K562 (cell line): ENCODE measurements at regions not wholly inside any gene's neighbourhood (a gene's known extent, or its start where the extent isn't known, plus 50 kb on each side); places are given as distances from the start of the nearest gene placed in this dataset.

ENCODE experiments used
- ADNP ChIP-seq: fragments of 200-800 bp; sonication (Bioruptor generic); IDR thresholded peaks from 2 replicates; pipeline ENCODE4 v1.6.1; 2016; ENCODE audit warnings: missing genetic modification characterization, missing compliant biosample characterization
- ARID1B ChIP-seq: fragments of 450-650 bp; IDR thresholded peaks from 2 replicates; pipeline ENCODE4 v1.6.1; 2016; ENCODE audit warnings: antibody characterized with exemption, mild to moderate bottlenecking, inconsistent platforms
- EP400 ChIP-seq: fragments of 450-650 bp; IDR thresholded peaks from 2 replicates; pipeline ENCODE4 v1.6.1; 2017; ENCODE audit warnings: antibody characterized with exemption, mild to moderate bottlenecking, moderate library complexity
- FOXK2 ChIP-seq, 2 experiments: fragments of 450-650 bp; IDR thresholded peaks in 1 of 2; conservative IDR thresholded peaks in 1 of 2; 2 replicates each; pipeline ENCODE4 v1.6.1; 2016; ENCODE audit warnings: low read depth in 2 of 2, mild to moderate bottlenecking in 1 of 2
- GATAD2A ChIP-seq: fragments of 450-650 bp; IDR thresholded peaks from 2 replicates; pipeline ENCODE4 v1.6.1; 2017
- HDAC1 ChIP-seq, 2 experiments: fragments of 450-650 bp; IDR thresholded peaks; 2 replicates each; pipeline ENCODE4 v1.6.1; 2016 to 2017; ENCODE audit warnings: inconsistent platforms in 1 of 2, mild to moderate bottlenecking in 1 of 2, moderate library complexity in 1 of 2
- HSF4 ChIP-seq: fragments of 250-450 bp; sonication (Bioruptor Pico); IDR thresholded peaks from 2 replicates; pipeline ENCODE4 v2.1.2; 2022; ENCODE audit warnings: mild to moderate bottlenecking, moderate library complexity, borderline replicate concordance
- KAT2B ChIP-seq: IDR thresholded peaks from one replicate; pipeline ENCODE4 v1.6.1; 2012; ENCODE audit warnings: low read depth, mild to moderate bottlenecking, control low read depth, inconsistent platforms, low read length, moderate library complexity
- MYBL2 ChIP-seq, 2 experiments: fragments of 450-650 bp in 1 of 2; sonication (generic) in 1 of 2; formaldehyde crosslinking in 1 of 2; IDR thresholded peaks; 2 replicates each; pipeline versions ENCODE4 v1.6.1 to v1.8.1; 2017 to 2022; ENCODE audit warnings: borderline replicate concordance in 1 of 2, inconsistent platforms in 1 of 2, low read depth in 1 of 2, mild to moderate bottlenecking in 1 of 2, missing genetic modification reagents in 1 of 2, moderate library complexity in 1 of 2
- NBN ChIP-seq: fragments of 450-650 bp; IDR thresholded peaks from 2 replicates; pipeline ENCODE4 v1.6.1; 2016; ENCODE audit warnings: low read depth, mild to moderate bottlenecking
- NFRKB ChIP-seq: fragments of 450-650 bp; IDR thresholded peaks from 2 replicates; pipeline ENCODE4 v1.6.1; 2016; ENCODE audit warnings: low read depth
- NR4A1 ChIP-seq, 2 experiments: fragments of 250-450 bp in 1 of 2; fragments of 450-650 bp in 1 of 2; sonication (Bioruptor Pico) in 1 of 2; IDR thresholded peaks; 2 replicates each; pipeline versions ENCODE4 v1.4.0 to v1.6.1; 2016 to 2020; ENCODE audit warnings: mild to moderate bottlenecking in 2 of 2, missing compliant biosample characterization in 1 of 2, missing genetic modification characterization in 1 of 2, moderate library complexity in 1 of 2
- SMARCA4 ChIP-seq: fragments of 450-650 bp; IDR thresholded peaks from 2 replicates; pipeline ENCODE4 v1.6.1; 2016
- SMARCC2 ChIP-seq: fragments of 450-650 bp; IDR thresholded peaks from 2 replicates; pipeline ENCODE4 v1.6.1; 2017; ENCODE audit warnings: antibody characterized with exemption, moderate library complexity, mild to moderate bottlenecking, low read depth
- SOX6 ChIP-seq: fragments of 450-650 bp; IDR thresholded peaks from 2 replicates; pipeline ENCODE4 v1.6.1; 2014; ENCODE audit warnings: mild to moderate bottlenecking
- TAF1 ChIP-seq: IDR thresholded peaks from 2 replicates; pipeline ENCODE4 v1.6.1; 2011; ENCODE audit warnings: mild to moderate bottlenecking, low read length, moderate library complexity; ENCODE audit not compliant: insufficient read depth, control insufficient read depth, severe bottlenecking; ENCODE audit errors: extremely low read depth
- TFAM ChIP-seq: fragments of 250-450 bp; sonication (Bioruptor Pico); conservative IDR thresholded peaks from 2 replicates; pipeline ENCODE4 v1.5.0; 2021; ENCODE audit warnings: mild to moderate bottlenecking, moderate library complexity
- ZNF175 ChIP-seq: fragments of 200-800 bp; sonication (Bioruptor generic); IDR thresholded peaks from 2 replicates; pipeline ENCODE4 v1.6.1; 2016; ENCODE audit warnings: low read depth, mild to moderate bottlenecking, missing genetic modification characterization, missing compliant biosample characterization
- ZNF24 ChIP-seq: fragments of 450-650 bp; IDR thresholded peaks from 2 replicates; pipeline ENCODE4 v1.6.1; 2016
- ZNF766 ChIP-seq: fragments of 200-800 bp; sonication (Bioruptor generic); conservative IDR thresholded peaks from 2 replicates; pipeline ENCODE4 v1.6.1; 2016; ENCODE audit warnings: missing genetic modification characterization, missing compliant biosample characterization
- TF ChIP-seq, protein P1 (sequence below), 3 experiments: fragments of 200-800 bp in 1 of 3; sonication (Bioruptor generic) in 1 of 3; sonication (generic) in 1 of 3; formaldehyde crosslinking in 1 of 3; IDR thresholded peaks; 2 replicates each; pipeline versions ENCODE4 v1.6.1 to v1.8.0; 2016 to 2022; ENCODE audit warnings: mild to moderate bottlenecking in 2 of 3, missing compliant biosample characterization in 2 of 3, missing genetic modification characterization in 2 of 3, missing genetic modification reagents in 1 of 3
- TF ChIP-seq, protein P2 (sequence below), 3 experiments: fragments of 200-800 bp in 1 of 3; fragments of 250-450 bp in 1 of 3; fragments of 450-650 bp in 1 of 3; sonication (Bioruptor Pico) in 1 of 3; sonication (Bioruptor generic) in 1 of 3; formaldehyde crosslinking in 1 of 3; IDR thresholded peaks; 2 replicates each; pipeline versions ENCODE4 v1.6.1 to v1.8.0; 2016 to 2022; ENCODE audit warnings: mild to moderate bottlenecking in 2 of 3, missing genetic modification characterization in 2 of 3, missing compliant biosample characterization in 1 of 3, moderate library complexity in 1 of 3
- TF ChIP-seq, protein P3 (sequence below): fragments of 450-650 bp; IDR thresholded peaks from 2 replicates; pipeline ENCODE4 v1.6.1; 2016

DNA sequence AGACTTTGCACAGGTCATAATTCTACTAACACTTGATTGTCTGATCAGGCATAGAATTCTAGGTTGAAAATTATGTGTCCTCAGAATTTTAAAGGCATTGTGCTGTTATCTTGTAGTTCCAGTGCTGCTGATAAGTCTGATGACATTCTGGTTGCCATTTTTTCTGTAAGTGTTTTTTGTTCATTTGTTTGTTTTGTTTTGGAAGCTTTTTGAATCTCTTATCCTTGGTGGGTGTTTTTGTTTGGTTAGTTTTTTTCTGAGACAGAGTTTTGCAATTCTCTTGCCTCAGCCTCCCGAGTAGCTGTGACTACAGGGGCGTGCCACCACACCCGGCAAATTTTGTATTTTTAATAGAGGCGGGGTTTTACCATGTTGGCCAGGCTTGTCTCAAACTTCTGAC lies 178.9 kb downstream of the CCDC71L start (continued):
- TF ChIP-seq, protein P1, sequence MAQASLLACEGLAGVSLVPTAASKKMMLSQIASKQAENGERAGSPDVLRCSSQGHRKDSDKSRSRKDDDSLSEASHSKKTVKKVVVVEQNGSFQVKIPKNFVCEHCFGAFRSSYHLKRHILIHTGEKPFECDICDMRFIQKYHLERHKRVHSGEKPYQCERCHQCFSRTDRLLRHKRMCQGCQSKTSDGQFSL (CRISPR knock-in tag; IDR thresholded peaks at IDR 0.05) = no peak
- TF ChIP-seq, protein P1 (tag; IDR thresholded peaks at IDR 0.05) = peak in 1 of 2 experiments; percentile 44; a peak in 1 of 4 replicates
- TF ChIP-seq ZNF175 (CRISPR knock-in tag) (0 out of 2 replicates have a peak, but pooled peaks have one; percentile 62), ADNP (tag) (peak; percentile 80), TAF1 (no peak), MYBL2 (IDR thresholded peaks at IDR 0.05; ENCODE audit: low read depth) (peak; percentile 62), MYBL2 (CRISPR knock-in tag; IDR thresholded peaks at IDR 0.05; ENCODE audit: borderline replicate concordance) (no peak), ARID1B (peak; percentile 92), HSF4 (peak; percentile 21; the same call in 1 of the 2 replicates), FOXK2 (conservative IDR thresholded peaks at IDR 0.05 in 1 of 2, IDR thresholded peaks at IDR 0.05 in 1 of 2; ENCODE audit: low read depth in 2 of 2) (peak; percentile 29 to 65; a peak in 1 of 4 replicates), EP400 (0 out of 2 replicates have a peak, but pooled peaks have one; percentile 27), SMARCA4 (peak; percentile 84), SOX6 (peak; percentile 88), ZNF766 (CRISPR knock-in tag) (0 out of 2 replicates have a peak, but pooled peaks have one; percentile 33), NBN (peak; percentile 46; the same call in 1 of the 2 replicates), NFRKB (0 out of 2 replicates have a peak, but pooled peaks have one; percentile 44), ZNF24 (0 out of 2 replicates have a peak, but pooled peaks have one; percentile 20), SMARCC2 (0 out of 2 replicates have a peak, but pooled peaks have one; percentile 18), NR4A1 (CRISPR knock-in tag; IDR thresholded peaks at IDR 0.05) (no peak), NR4A1 (tag; IDR thresholded peaks at IDR 0.05) (peak; percentile 75), TFAM (CRISPR knock-in tag) (no peak), GATAD2A (peak; percentile 42; the same call in 1 of the 2 replicates), KAT2B (no peak), HDAC1 (IDR thresholded peaks at IDR 0.05) (peak; percentile 44 to 53; a peak in 3 of 4 replicates)
- TF ChIP-seq, protein P2, sequence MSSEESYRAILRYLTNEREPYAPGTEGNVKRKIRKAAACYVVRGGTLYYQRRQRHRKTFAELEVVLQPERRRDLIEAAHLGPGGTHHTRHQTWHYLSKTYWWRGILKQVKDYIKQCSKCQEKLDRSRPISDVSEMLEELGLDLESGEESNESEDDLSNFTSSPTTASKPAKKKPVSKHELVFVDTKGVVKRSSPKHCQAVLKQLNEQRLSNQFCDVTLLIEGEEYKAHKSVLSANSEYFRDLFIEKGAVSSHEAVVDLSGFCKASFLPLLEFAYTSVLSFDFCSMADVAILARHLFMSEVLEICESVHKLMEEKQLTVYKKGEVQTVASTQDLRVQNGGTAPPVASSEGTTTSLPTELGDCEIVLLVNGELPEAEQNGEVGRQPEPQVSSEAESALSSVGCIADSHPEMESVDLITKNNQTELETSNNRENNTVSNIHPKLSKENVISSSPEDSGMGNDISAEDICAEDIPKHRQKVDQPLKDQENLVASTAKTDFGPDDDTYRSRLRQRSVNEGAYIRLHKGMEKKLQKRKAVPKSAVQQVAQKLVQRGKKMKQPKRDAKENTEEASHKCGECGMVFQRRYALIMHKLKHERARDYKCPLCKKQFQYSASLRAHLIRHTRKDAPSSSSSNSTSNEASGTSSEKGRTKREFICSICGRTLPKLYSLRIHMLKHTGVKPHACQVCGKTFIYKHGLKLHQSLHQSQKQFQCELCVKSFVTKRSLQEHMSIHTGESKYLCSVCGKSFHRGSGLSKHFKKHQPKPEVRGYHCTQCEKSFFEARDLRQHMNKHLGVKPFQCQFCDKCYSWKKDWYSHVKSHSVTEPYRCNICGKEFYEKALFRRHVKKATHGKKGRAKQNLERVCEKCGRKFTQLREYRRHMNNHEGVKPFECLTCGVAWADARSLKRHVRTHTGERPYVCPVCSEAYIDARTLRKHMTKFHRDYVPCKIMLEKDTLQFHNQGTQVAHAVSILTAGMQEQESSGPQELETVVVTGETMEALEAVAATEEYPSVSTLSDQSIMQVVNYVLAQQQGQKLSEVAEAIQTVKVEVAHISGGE (CRISPR knock-in tag; IDR thresholded peaks at IDR 0.05) = 0 out of 6 replicates have a peak, but pooled peaks of 1 of the 3 experiments have one; percentile 39
- TF ChIP-seq, protein P3, sequence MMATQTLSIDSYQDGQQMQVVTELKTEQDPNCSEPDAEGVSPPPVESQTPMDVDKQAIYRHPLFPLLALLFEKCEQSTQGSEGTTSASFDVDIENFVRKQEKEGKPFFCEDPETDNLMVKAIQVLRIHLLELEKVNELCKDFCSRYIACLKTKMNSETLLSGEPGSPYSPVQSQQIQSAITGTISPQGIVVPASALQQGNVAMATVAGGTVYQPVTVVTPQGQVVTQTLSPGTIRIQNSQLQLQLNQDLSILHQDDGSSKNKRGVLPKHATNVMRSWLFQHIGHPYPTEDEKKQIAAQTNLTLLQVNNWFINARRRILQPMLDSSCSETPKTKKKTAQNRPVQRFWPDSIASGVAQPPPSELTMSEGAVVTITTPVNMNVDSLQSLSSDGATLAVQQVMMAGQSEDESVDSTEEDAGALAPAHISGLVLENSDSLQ = peak; percentile 15; the same call in 1 of the 2 replicates
